NCI-H748 treated with DMSO at 0.1 percent for 48 hours (cell line): ENCODE measurements at regions not wholly inside any gene's neighbourhood (a gene's known extent, or its start where the extent isn't known, plus 50 kb on each side); places are given as distances from the start of the nearest gene placed in this dataset.

Experiments
- DNase-seq: peaks from one replicate; lab custom pipeline; 2025; lab: John Stamatoyannopoulos, UW

- peak; percentile 23 for DNase-seq
Observed at GRCh38 chr4:32429151-32429550, 1709.0 kb downstream of the PCDH7 start.

DNA sequence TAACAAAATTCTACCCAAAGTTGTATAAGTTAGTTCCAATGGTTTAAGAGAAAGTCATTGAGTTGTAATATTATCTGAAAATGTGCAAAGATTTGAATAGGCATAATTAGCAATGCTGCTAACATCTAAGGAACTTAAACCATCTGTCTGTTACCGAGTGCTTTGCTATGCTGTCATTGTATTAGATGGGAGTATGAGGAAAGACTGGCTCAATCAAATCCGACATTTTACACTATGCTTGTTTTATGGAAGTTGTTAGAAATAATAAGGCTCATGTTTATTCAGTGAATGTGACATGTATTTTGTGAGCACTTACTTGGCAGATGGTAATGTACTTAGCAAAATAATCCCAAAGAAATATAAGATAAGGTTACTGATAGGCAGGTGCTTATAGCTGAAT, 1715.1 kb downstream of the PCDH7 start:
- no peak for DNase-seq

GRCh38 chr4:32436816-32437215, 1716.6 kb downstream of the PCDH7 start:
- no peak for DNase-seq

GRCh38 chr4:32440391-32440790, 1720.2 kb downstream of the PCDH7 start:
- DNase-seq, result no peak

- no peak for DNase-seq
Observed at GRCh38 chr4:32454482-32454881, 1734.3 kb downstream of the PCDH7 start.

DNA sequence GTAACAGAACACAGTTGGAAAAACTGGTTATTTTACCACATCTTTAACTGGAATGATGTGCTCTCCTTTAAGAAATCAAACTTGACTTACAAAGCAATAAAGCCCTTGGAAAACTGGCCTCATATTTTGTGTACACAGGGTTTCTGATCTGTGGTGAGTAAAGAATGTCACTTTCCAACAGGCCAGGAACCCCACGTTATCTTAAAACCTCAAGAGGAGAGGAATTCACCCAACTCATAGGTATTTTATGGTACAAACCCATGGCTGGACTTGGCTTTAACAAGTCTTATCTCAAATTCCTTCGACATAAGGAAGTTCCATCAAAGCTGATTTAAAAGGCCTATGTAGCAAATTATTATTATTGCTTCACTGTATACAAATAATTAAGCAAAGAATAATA, 1735.1 kb downstream of the PCDH7 start:
- DNase-seq, result no peak

DNA sequence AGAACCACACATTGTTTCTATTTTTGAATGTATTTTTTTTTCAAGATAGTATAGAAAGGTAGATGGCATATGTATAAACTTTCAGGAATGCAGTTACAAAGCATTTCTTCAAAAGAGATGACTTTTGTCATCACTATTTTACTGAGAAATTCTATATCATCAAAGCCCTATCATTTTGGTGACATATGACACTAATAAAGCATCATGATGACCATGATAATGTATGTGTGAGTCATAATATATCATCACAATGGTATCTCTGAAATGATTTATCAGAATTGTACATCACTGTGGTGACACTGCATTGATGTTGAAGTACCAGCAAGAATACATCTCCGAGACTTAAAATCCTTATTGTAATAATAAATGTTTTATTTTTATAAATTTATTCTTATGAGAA, 1740.8 kb downstream of the PCDH7 start:
- no peak for DNase-seq

- no peak for DNase-seq
Observed at GRCh38 chr4:32462944-32463343, 1742.8 kb downstream of the PCDH7 start.

- DNase-seq, result no peak
Observed at GRCh38 chr4:32470087-32470585, 1750.0 kb downstream of the PCDH7 start.

DNA sequence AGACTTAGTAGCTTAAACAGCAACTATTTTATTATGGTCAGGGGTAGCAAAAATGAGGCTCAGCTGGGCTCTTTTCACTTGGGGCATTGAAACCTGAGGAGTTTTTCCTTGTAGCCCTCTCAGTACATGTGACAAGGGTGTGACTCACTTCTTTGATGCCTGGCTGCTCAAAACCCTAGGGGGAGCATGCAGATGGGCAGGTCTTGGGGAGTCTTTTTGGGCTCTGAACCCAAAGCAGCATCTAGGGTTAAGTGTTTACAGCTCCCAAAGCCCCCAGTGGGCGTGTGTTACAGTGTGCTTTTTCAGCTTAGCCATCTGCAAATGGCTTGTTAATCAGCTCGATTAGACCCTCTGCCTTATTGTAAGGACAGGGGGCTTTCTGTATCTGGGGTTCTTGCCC, 1752.7 kb downstream of the PCDH7 start:
- DNase-seq, result no peak

DNA sequence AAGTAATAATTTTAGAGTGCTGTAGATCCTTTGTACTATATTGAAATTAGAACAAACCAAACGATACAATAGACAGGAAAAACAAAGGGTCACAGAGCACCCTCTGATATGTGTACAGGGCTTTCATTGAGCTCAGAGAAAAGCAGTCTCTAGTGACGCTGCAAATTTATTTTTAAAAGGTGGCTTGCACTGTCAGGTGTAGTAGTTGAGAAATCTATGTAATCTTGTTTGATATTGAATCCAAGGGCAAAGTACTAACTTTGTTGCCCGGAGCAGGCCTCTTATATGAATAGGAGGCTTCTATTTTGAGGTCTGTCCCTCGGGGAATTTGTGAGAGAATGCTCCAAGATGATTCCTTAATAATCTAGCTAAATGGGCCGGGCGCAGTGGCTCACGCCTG, 1755.5 kb downstream of the PCDH7 start:
- no peak for DNase-seq

DNA sequence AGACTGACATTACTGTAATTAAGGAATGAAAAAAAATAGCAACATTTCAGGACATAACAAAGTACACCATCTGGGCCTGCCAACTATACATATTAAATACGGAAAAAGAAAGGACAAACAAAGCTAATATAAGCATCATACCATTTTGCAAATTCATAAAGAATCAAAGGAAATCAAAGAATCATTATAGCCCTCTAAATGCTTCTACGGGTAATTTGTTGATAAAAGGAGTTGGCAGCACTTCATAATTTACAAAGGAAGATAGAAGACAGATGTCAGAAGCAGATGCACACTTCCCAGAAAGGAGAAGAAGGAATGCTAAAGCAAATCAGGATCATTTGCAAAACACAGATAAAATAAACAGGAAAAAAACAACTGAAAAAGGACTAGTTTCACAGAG, 1757.3 kb downstream of the PCDH7 start:
- DNase-seq, result no peak

DNA sequence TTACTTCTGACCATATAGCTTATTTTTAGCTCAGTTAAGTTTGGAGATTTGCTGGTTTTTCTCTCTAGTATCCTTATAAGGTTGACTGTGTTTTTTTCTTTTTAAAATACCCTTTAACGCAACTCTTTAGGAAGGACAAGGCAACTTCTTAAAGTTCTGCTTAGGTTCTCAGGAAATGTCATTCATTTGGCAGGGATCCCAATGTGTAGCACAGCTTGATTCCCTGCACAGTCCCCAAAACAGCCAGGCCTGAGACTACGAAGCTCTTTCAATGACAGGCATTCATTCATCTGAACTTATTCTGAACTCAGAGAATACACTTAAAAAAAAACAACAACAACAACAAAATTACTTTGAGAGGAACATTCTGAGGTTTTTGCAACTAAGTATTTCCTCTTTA, 1765.8 kb downstream of the PCDH7 start:
- DNase-seq, result no peak

DNA sequence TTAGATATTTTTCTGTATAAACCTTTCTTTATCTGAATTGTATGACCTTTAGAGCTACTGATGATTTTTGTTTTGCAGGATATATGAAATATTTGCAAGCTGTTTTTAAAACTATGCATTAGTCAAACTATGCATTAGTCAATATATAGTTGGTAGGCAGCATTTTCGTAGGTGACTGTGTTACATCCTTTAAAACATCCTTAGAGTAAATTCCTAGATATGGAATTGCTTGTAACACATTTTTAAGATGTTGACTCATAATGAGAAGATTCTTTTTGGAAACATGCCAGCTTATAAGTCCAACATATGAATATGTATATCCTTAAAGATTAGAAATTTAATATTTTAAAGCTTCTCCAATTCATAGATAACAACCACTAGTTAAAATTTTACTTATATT, 1768.5 kb downstream of the PCDH7 start:
- DNase-seq, result no peak

DNA sequence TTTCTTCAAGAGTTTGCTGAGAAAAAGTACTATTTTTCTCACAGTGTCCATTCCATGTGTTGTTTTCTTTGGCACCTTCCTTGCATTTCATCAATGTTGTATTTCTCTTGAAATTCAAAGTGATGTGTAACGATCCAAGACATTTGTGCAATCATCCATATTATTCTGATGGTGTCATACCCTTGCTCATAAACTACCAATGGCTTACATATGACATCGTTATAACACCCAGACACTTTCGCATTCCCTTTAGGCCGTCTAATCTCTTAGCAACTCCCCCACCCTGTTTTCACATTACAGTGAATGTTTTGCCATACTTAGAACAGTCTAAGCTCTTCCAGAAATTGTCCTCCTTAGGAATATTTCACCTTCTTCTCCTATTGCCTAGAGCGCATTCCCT, 1779.0 kb downstream of the PCDH7 start:
- no peak for DNase-seq

GRCh38 chr4:32503241-32503640, 1783.1 kb downstream of the PCDH7 start:
- DNase-seq, result no peak

- DNase-seq, result no peak
Observed at GRCh38 chr4:32506067-32506466, 1785.9 kb downstream of the PCDH7 start.

DNA sequence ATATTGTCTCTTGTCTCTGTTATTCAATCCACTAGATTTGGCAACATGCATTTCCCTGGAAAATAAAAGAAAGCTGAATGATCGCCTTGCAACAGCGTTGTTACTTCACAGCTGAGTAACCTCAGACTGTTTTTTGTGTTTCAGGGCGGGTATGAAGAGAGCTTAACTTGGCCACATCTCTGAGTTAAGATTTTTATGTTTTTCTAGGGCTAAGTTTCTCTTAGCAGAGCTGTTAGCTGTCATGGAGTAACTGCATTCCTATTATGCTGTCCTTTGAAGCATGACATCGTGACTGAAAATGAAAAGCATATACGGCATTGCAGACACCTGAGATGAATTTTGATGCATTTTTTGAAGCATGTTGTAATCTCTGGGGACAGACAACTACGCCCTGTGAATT, 1798.9 kb downstream of the PCDH7 start:
- DNase-seq, result no peak

GRCh38 chr4:32525420-32525819, 1805.3 kb downstream of the PCDH7 start:
- no peak for DNase-seq

DNA sequence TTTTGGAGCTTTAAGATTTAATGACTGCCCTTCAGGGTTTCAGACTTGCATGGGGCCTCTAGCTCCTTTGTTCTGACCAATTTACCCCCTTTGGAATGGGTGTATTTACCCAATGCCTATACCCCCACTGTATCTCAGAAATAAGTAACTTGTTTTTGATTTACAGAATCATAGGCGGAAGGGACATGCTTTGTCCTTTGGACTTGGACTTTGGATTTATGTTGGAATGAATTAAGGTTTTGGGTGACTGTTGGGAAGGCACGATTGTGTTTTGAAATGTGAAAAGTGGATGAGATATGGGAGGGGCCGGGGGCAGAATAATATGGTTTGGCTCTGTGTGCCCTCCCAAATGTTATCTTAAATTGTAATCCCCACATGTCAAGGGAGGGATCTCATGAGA, 1824.7 kb downstream of the PCDH7 start:
- DNase-seq, result no peak

- DNase-seq, result no peak
Observed at GRCh38 chr4:32551943-32552342, 1831.8 kb downstream of the PCDH7 start.

- DNase-seq, result no peak
Observed at GRCh38 chr4:32560306-32560705, 1840.1 kb downstream of the PCDH7 start.

GRCh38 chr4:32562010-32562409, 1841.8 kb downstream of the PCDH7 start:
- no peak for DNase-seq

- no peak for DNase-seq
Observed at GRCh38 chr4:32564626-32565025, 1844.5 kb downstream of the PCDH7 start.

GRCh38 chr4:32569861-32570260, 1849.7 kb downstream of the PCDH7 start:
- DNase-seq, result no peak
